Mesenchymal stem cell (in vitro differentiated cells and primary cell): ENCODE measurements at regions not wholly inside any gene's neighbourhood (a gene's known extent, or its start where the extent isn't known, plus 50 kb on each side); places are given as distances from the start of the nearest gene placed in this dataset.

Source experiments
- DNase-seq: peaks from one replicate; pipeline ENCODE4 v3.0.0-alpha.2; 2013
- H2AFZ ChIP-seq: one replicate; pipeline ENCODE4 v1.6.1; 2013; ENCODE audit warnings: low read depth, mild to moderate bottlenecking, control low read depth, inconsistent platforms, low read length, moderate library complexity
- H2AK5ac ChIP-seq: 2 replicates; pipeline ENCODE4 v1.6.1; 2013; ENCODE audit warnings: low read length, moderate library complexity, mild to moderate bottlenecking, inconsistent platforms; ENCODE audit not compliant: severe bottlenecking
- H2BK120ac ChIP-seq: one replicate; pipeline ENCODE4 v1.6.1; 2013; ENCODE audit warnings: low read depth, mild to moderate bottlenecking, inconsistent platforms, low read length, moderate library complexity
- H2BK12ac ChIP-seq, 2 experiments: one replicate each; pipeline ENCODE4 v1.6.1; 2013; ENCODE audit warnings: inconsistent platforms in 2 of 2, low read length in 2 of 2, mild to moderate bottlenecking in 2 of 2, moderate library complexity in 2 of 2, control low read depth in 1 of 2
- H2BK15ac ChIP-seq: one replicate; pipeline ENCODE4 v1.6.1; 2013; ENCODE audit warnings: mild to moderate bottlenecking, low read depth, inconsistent platforms; ENCODE audit not compliant: poor library complexity, severe bottlenecking
- H2BK5ac ChIP-seq: 2 replicates; pipeline ENCODE4 v1.6.1; 2013; ENCODE audit warnings: low read depth, mild to moderate bottlenecking, low read length, control low read depth, inconsistent platforms; ENCODE audit not compliant: poor library complexity, severe bottlenecking
- H3K14ac ChIP-seq, 2 experiments: one replicate each; pipeline ENCODE4 v1.6.1; 2013; ENCODE audit warnings: inconsistent platforms in 2 of 2, low read length in 2 of 2, control low read depth in 1 of 2, mild to moderate bottlenecking in 1 of 2, moderate library complexity in 1 of 2
- H3K18ac ChIP-seq, 2 experiments: one replicate each; pipeline ENCODE4 v1.6.1; 2013; ENCODE audit warnings: inconsistent platforms in 2 of 2, low read length in 2 of 2, control low read depth in 1 of 2, low read depth in 1 of 2, mild to moderate bottlenecking in 1 of 2
- H3K23ac ChIP-seq, 2 experiments: one replicate each; pipeline ENCODE4 v1.6.1; 2013; ENCODE audit warnings: inconsistent platforms in 2 of 2, low read length in 2 of 2, mild to moderate bottlenecking in 2 of 2, moderate library complexity in 2 of 2, control low read depth in 1 of 2
- H3K27ac ChIP-seq: 2 replicates; pipeline ENCODE4 v1.5.1; 2013; ENCODE audit warnings: mild to moderate bottlenecking, moderate library complexity, low read length, control low read depth, inconsistent platforms; ENCODE audit not compliant: poor library complexity, severe bottlenecking
- H3K27me3 ChIP-seq, 2 experiments: 2 replicates each; pipeline versions ENCODE4 v1.6.1 to v1.7.0; 2013; ENCODE audit warnings: low read length in 2 of 2, mild to moderate bottlenecking in 2 of 2, moderate library complexity in 2 of 2, control low read depth in 1 of 2, inconsistent platforms in 1 of 2; ENCODE audit not compliant: control insufficient read depth in 1 of 2, insufficient read depth in 1 of 2
- H3K36me3 ChIP-seq, 2 experiments: 2 replicates each; pipeline versions ENCODE4 v1.6.1 to v1.7.0; 2013; ENCODE audit warnings: low read length in 2 of 2, control low read depth in 1 of 2, inconsistent platforms in 1 of 2, low read depth in 1 of 2, mild to moderate bottlenecking in 1 of 2; ENCODE audit not compliant: insufficient read depth in 2 of 2, control insufficient read depth in 1 of 2
- H3K4ac ChIP-seq, 2 experiments: one replicate each; pipeline ENCODE4 v1.6.1; 2013; ENCODE audit warnings: inconsistent platforms in 2 of 2, low read length in 2 of 2, mild to moderate bottlenecking in 2 of 2, moderate library complexity in 2 of 2, control low read depth in 1 of 2, low read depth in 1 of 2
- H3K4me1 ChIP-seq: 2 replicates; pipeline ENCODE4 v1.6.1; 2013; ENCODE audit warnings: low read depth, low read length, control low read depth; ENCODE audit not compliant: control insufficient read depth, insufficient read depth
- H3K4me2 ChIP-seq: 2 replicates; pipeline ENCODE4 v1.6.1; 2013; ENCODE audit warnings: low read length, mild to moderate bottlenecking, inconsistent platforms; ENCODE audit not compliant: poor library complexity, severe bottlenecking
- H3K4me3 ChIP-seq, 2 experiments: 2 replicates each; pipeline versions ENCODE4 v1.5.1 to v1.7.0; 2013; ENCODE audit warnings: low read length in 2 of 2, mild to moderate bottlenecking in 2 of 2, control low read depth in 1 of 2, low read depth in 1 of 2; ENCODE audit not compliant: insufficient read depth in 1 of 2
- H3K79me1 ChIP-seq: replicated peaks from 2 replicates; pipeline ENCODE4 v1.6.1; 2013; ENCODE audit warnings: mild to moderate bottlenecking, control low read depth, low read length, inconsistent platforms; ENCODE audit not compliant: poor library complexity, severe bottlenecking
- H3K9ac ChIP-seq: 2 replicates; pipeline ENCODE4 v1.7.0; 2013; ENCODE audit warnings: mild to moderate bottlenecking, low read length, moderate library complexity
- H3K9me3 ChIP-seq: 2 replicates; pipeline ENCODE4 v1.7.0; 2013; ENCODE audit warnings: mild to moderate bottlenecking, low read length; ENCODE audit not compliant: control insufficient read depth
- H4K8ac ChIP-seq: one replicate; pipeline ENCODE4 v1.6.1; 2013; ENCODE audit warnings: inconsistent platforms, mild to moderate bottlenecking, low read length, moderate library complexity
- H4K91ac ChIP-seq: one replicate; pipeline ENCODE4 v1.6.1; 2013; ENCODE audit warnings: mild to moderate bottlenecking, low read length, inconsistent platforms
- WGBS: methylation state at CpG from one replicate; pipeline ENCODE4 v1.1.7; 2013; ENCODE audit warnings: mixed read lengths; 5-methylcytosine and 5-hydroxymethylcytosine counted together

DNA sequence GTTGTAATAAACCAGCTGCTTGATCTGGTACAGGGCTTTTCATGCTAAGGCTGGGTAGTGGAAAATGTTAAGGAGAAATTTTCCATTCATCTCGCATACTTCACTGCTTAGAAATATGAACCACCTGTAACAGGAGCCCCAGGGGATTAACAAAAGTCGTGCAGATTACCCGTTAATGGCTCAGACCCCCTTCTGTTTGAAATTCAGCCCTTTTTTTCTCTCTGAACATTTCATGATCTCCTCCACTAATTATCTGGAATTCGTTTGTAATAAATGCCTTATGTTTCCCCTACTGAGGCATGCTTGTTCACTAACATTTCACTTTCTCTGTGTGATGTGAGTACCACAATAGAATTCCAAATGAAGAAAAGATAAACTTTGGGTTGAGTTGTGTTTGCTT lies 336.4 kb upstream of the HSF2 start:
- WGBS: 53% methylated on average over 3 of the region's 4 CpGs
- no peak overlapping the region for H3K4me2 ChIP-seq

DNA sequence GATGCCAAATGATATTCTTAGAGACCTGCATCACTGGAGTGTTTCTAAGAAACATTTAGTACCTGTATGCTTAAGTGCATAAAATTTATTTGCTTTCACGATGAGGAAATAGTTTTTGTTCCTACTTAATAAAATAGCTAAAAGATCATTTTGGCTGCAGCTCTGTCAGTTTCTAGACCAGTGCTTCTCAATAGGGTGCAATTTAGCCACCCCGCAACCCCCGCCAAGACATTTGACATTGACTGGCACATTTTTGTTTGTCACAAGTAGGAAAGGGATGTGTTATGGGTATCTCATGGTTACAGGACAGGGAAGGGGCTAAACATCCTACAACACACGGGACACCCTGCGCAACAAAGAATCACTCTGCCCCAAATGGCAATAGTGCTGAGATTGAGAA lies 335.7 kb upstream of the HSF2 start:
- no peak overlapping the region for H3K23ac ChIP-seq
- H3K36me3 ChIP-seq: no peaks in the 10 kb centered on the region
- no peak overlapping the region for H2BK120ac ChIP-seq
- H3K27me3 ChIP-seq: no peaks in the 10 kb centered on the region
- WGBS: 98% methylated on average over 3 of the region's 5 CpGs
- no peak overlapping the region for H2AK5ac ChIP-seq
- H2AFZ ChIP-seq: no peak overlapping the region
- no peaks in the 10 kb centered on the region for H3K9me3 ChIP-seq
- no peak for DNase-seq
- H3K14ac ChIP-seq: no peak overlapping the region
- H4K91ac ChIP-seq: no peak overlapping the region
- no peaks in the 10 kb centered on the region for H3K79me1 ChIP-seq
- no peak overlapping the region for H3K9ac ChIP-seq
- no peak overlapping the region for H3K4me2 ChIP-seq
- no peak overlapping the region for H3K18ac ChIP-seq
- H2BK5ac ChIP-seq: no peak overlapping the region
- H3K4ac ChIP-seq: no peak overlapping the region
- no peak overlapping the region for H4K8ac ChIP-seq
- no peak overlapping the region for H3K4me3 ChIP-seq
- H3K27ac ChIP-seq: no peak overlapping the region
- no peak overlapping the region for H2BK12ac ChIP-seq
- H3K4me1 ChIP-seq: no peaks in the 10 kb centered on the region
- no peak overlapping the region for H2BK15ac ChIP-seq

More for the DNA sequence above, 336.4 kb upstream of the HSF2 start:
- Histone ChIP-seq H2BK120ac (no peak overlapping the region), H3K4me3 (no peak overlapping the region), H2AK5ac (no peak overlapping the region), H3K23ac (no peak overlapping the region), H3K36me3 (no peaks in the 10 kb centered on the region), H2BK5ac (no peak overlapping the region), H2AFZ (no peak overlapping the region), H3K27ac (no peak overlapping the region), H3K4ac (no peak overlapping the region), H4K8ac (no peak overlapping the region), H3K9ac (no peak overlapping the region), H3K18ac (no peak overlapping the region), H3K14ac (no peak overlapping the region), H4K91ac (no peak overlapping the region), H2BK12ac (no peak overlapping the region), H3K9me3 (no peaks in the 10 kb centered on the region), H3K4me1 (no peaks in the 10 kb centered on the region), H2BK15ac (no peak overlapping the region), H3K27me3 (no peaks in the 10 kb centered on the region), H3K79me1 (no peaks in the 10 kb centered on the region)
- no peak for DNase-seq

DNA sequence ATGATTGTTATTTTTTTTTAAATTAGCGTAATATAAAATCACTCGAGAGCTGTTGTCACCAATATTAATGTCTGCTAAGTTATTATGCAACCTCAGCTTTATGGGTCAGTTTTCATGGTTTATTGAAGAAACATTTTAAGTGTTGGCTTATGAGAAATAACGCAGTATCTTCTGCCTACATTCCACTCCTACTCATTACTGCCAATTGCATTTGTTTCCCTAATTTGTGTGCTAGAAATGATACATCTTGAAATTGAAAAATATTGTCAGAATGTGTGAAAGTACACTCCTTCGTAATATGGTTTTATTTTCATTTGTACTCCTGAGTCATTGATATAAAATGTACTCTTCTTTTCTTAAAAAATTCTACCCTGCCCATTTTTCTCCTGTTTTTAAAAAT lies 333.3 kb upstream of the HSF2 start:
- Histone ChIP-seq H2BK12ac (no peak overlapping the region), H4K8ac (no peak overlapping the region), H2BK15ac (no peak overlapping the region), H3K79me1 (no peaks in the 10 kb centered on the region), H3K27me3 (no peaks in the 10 kb centered on the region), H3K9ac (no peak overlapping the region), H4K91ac (no peak overlapping the region), H3K18ac (no peak overlapping the region), H2AK5ac (no peak overlapping the region), H2BK5ac (no peak overlapping the region), H3K36me3 (no peaks in the 10 kb centered on the region), H3K9me3 (no peaks in the 10 kb centered on the region), H3K27ac (no peak overlapping the region), H3K4me3 (peak overlapping the region in 1 of 2 experiments; percentile 27), H3K4me1 (no peaks in the 10 kb centered on the region), H2BK120ac (no peak overlapping the region), H3K23ac (no peak overlapping the region), H3K14ac (no peak overlapping the region), H3K4me2 (no peak overlapping the region), H2AFZ (no peak overlapping the region), H3K4ac (no peak overlapping the region)
- no peak for DNase-seq
- no CpG with 5 or more reads among the region's 4 CpGs for WGBS

DNA sequence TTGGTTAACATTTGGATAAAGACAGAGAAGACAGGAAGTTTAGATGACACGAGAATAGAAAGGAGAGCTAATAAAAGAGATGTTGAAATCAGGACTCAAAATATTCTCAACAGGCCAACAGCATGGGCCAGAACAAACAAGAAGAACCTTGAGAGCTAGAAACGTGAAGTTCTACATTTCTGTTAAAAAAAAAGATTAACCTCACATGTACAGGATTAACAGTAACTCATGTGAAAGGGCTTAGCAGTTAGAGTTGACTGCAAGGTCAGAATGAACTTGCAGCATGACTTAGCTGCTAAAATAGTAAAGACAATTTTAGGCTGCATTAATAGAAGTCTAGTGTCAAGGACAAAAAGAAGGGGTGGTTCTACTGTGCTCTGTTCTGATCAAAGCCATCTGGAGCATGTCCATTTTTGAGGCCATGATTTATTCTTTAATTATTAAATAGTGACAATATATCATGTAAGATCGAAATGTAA lies 331.1 kb upstream of the HSF2 start:
- H3K14ac ChIP-seq: no peak overlapping the region
- H3K79me1 ChIP-seq: no peaks in the 10 kb centered on the region
- no peak overlapping the region for H2AFZ ChIP-seq
- H3K4ac ChIP-seq: no peak overlapping the region
- no peak overlapping the region for H3K18ac ChIP-seq
- no peaks in the 10 kb centered on the region for H3K36me3 ChIP-seq
- H4K8ac ChIP-seq: no peak overlapping the region
- no peak overlapping the region for H3K23ac ChIP-seq
- no peak overlapping the region for H2BK15ac ChIP-seq
- H4K91ac ChIP-seq: no peak overlapping the region
- no peak overlapping the region for H3K4me2 ChIP-seq
- no peaks in the 10 kb centered on the region for H3K4me1 ChIP-seq
- no peak overlapping the region for H2AK5ac ChIP-seq
- no peak overlapping the region for H2BK12ac ChIP-seq
- WGBS: 35% methylated on average over 2 of the region's 3 CpGs
- H3K9me3 ChIP-seq: no peaks in the 10 kb centered on the region
- H3K9ac ChIP-seq: no peak overlapping the region
- H3K27me3 ChIP-seq: no peaks in the 10 kb centered on the region
- H3K27ac ChIP-seq: no peak overlapping the region
- no peak overlapping the region for H2BK120ac ChIP-seq
- no peak overlapping the region for H3K4me3 ChIP-seq
- DNase-seq: peak; percentile 6
- no peak overlapping the region for H2BK5ac ChIP-seq
